ENCODE measurements at regions not wholly inside any gene's neighbourhood (a gene's known extent, or its start where the extent isn't known, plus 50 kb on each side); places are given as distances from the start of the nearest gene placed in this dataset.

DNA sequence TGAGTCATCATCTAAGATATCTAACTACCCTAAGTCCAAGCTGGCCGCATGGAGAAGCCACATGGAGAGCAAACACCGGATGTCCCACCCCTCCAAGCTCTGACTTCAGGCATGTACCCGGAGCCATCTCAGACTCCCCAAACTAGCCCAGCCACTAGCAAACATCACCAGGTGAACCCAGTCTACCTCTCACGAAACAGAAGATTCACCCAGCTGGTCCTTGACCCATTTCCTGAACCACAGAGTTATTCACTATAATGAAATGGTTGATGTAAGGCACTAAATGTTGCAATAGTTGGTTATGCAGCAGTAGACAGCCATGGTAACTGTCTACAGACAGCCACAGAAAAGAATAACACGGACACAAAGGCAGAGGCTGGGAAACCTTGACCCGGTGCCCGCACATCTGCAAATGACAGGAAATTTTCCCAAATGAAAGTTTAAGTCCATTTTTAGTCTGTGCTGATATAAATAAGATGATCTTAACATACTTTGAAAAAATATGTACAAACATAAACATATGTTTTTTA lies 265.5 kb upstream of the ATP10A start:
- WGBS (ENCODE audit: insufficient coverage, low coverage, low lambda C conversion rate, missing lambda C conversion rate) = 50% methylated on average over 6 of the region's 7 CpGs
- H3K9me3 ChIP-seq = no peaks in the 10 kb centered on the region
- no peaks in the 10 kb centered on the region for H3K4me1 ChIP-seq
- DNase-seq (no peak), ATAC-seq (no peak)
- TF ChIP-seq, protein P1, sequence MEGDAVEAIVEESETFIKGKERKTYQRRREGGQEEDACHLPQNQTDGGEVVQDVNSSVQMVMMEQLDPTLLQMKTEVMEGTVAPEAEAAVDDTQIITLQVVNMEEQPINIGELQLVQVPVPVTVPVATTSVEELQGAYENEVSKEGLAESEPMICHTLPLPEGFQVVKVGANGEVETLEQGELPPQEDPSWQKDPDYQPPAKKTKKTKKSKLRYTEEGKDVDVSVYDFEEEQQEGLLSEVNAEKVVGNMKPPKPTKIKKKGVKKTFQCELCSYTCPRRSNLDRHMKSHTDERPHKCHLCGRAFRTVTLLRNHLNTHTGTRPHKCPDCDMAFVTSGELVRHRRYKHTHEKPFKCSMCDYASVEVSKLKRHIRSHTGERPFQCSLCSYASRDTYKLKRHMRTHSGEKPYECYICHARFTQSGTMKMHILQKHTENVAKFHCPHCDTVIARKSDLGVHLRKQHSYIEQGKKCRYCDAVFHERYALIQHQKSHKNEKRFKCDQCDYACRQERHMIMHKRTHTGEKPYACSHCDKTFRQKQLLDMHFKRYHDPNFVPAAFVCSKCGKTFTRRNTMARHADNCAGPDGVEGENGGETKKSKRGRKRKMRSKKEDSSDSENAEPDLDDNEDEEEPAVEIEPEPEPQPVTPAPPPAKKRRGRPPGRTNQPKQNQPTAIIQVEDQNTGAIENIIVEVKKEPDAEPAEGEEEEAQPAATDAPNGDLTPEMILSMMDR (IDR thresholded peaks at IDR 0.05) = no peak
- no peak for TF ChIP-seq POLR2A (IDR thresholded peaks at IDR 0.05)
- no peak overlapping the region for H3K27ac ChIP-seq
- no peak overlapping the region for H3K4me3 ChIP-seq
- no peaks in the 10 kb centered on the region for H3K36me3 ChIP-seq
- no peaks in the 10 kb centered on the region for H3K27me3 ChIP-seq
- intact Hi-C loops (cut with DNase I) = no loop called here

DNA sequence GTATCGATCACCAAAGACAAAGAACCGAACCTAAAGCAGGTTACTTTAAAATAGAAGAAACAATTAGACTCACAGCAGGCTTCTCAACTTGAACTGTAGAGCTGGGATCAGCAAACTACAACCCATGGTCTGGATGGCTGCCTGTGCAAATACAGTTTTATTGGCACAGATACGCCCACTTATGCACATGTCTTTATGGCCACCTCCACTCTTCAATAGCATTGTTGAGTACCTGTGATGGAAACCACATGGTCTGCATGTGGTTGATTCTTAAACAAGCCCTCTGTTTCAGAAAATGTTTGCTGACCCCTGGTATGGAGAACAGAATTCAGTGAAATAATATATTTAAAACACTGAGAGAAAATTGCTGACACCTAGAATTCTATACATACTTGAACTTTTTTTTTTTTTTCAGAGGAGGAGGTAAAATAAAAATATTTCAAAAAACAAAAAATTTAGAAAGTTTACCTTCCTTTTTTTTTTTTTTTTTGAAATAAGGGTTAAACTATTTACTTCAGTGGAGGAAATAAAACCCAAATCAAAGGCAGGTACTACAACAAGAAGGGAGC lies 263.8 kb upstream of the ATP10A start:
- ATAC-seq (no peak), DNase-seq (no peak)
- H3K27ac ChIP-seq = no peak overlapping the region
- no peaks in the 10 kb centered on the region for H3K36me3 ChIP-seq
- WGBS (ENCODE audit: insufficient coverage, low coverage, low lambda C conversion rate, missing lambda C conversion rate) = 51% methylated on average over 3 of the region's 3 CpGs
- intact Hi-C loops (cut with DNase I) = no loop called here
- H3K9me3 ChIP-seq = no peaks in the 10 kb centered on the region
- H3K4me1 ChIP-seq = no peaks in the 10 kb centered on the region
- H3K4me3 ChIP-seq = no peak overlapping the region
- no peak for TF ChIP-seq POLR2A (IDR thresholded peaks at IDR 0.05)
- TF ChIP-seq, protein P1 (IDR thresholded peaks at IDR 0.05) = no peak
- H3K27me3 ChIP-seq = no peaks in the 10 kb centered on the region

DNA sequence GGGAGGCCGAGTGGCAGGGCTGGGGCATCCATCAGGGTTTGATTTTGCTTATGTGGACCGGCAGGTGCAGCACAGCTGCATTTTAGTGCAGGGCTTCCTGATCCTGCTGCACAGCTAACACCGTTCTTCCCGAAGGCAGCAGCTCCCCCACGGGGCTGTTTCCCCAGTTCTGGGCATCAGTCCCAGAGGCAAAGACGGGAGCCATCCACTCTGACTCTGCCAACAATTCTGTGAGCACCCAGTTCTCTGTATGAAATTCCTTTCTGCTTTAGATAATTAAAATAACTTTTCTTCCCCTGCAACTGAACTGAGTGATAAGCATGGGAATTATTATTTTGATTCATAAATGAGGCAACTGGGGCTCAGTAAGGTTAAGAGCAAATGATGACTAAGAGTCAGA lies 262.9 kb upstream of the ATP10A start:
- Histone ChIP-seq H3K36me3 (no peaks in the 10 kb centered on the region), H3K27ac (no peak overlapping the region), H3K9me3 (no peaks in the 10 kb centered on the region), H3K4me1 (no peaks in the 10 kb centered on the region), H3K4me3 (no peak overlapping the region), H3K27me3 (no peaks in the 10 kb centered on the region)
- intact Hi-C loops (cut with DNase I) = no loop called here
- ATAC-seq (no peak), DNase-seq (no peak)
- TF ChIP-seq, protein P1 (IDR thresholded peaks at IDR 0.05) = no peak
- no peak for TF ChIP-seq POLR2A (IDR thresholded peaks at IDR 0.05)
- WGBS (ENCODE audit: insufficient coverage, low coverage, low lambda C conversion rate, missing lambda C conversion rate) = 29% methylated on average over 1 of the region's 6 CpGs

DNA sequence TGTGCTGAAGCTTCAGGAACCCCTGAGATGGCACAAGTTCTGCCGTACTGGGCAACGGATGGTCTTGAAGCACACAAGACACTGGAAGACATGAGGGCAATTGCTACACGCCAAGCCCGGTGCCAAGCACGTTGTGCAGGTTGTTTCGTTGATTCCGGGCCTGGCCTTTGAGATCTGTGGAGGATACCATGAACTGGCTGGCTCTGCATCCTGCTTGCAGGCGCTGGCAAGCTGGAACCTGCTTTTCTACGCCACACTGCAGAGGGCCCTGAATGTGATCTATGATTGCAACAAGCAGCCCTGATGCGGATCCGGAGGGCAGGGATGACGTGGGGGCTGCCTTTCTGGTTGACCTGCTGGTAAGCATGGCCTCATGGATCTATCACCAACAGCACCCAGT lies 262.5 kb upstream of the ATP10A start:
- no peaks in the 10 kb centered on the region for H3K27me3 ChIP-seq
- TF ChIP-seq, protein P1 (IDR thresholded peaks at IDR 0.05) = no peak
- TF ChIP-seq POLR2A (IDR thresholded peaks at IDR 0.05) = no peak
- DNase-seq (no peak), ATAC-seq (no peak)
- no peak overlapping the region for H3K4me3 ChIP-seq
- no peaks in the 10 kb centered on the region for H3K9me3 ChIP-seq
- no peak overlapping the region for H3K27ac ChIP-seq
- no CpG with 5 or more reads among the region's 12 CpGs for WGBS (ENCODE audit: insufficient coverage, low coverage, low lambda C conversion rate, missing lambda C conversion rate)
- no peaks in the 10 kb centered on the region for H3K36me3 ChIP-seq
- intact Hi-C loops (cut with DNase I) = no loop called here
- no peaks in the 10 kb centered on the region for H3K4me1 ChIP-seq

DNA sequence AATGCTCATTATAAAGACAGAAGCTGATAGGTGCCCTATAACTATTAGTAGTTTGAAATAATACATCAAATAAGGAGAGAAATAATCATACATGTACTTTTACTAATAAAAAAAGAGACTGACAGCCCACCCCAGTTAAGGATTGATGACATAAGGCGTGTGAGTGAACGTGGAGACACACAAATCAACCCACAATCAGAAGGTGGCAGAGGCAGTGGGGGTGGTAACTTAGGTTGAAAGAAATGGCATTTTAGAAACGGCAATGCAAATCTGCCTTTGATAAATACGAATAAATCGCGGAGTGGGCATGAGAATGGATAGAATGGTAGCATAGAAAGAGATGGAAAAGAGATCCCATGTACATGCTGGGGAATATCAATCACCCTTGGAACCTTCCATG lies 256.2 kb upstream of the ATP10A start:
- 75% methylated on average over 6 of the region's 6 CpGs for WGBS (ENCODE audit: insufficient coverage, low coverage, low lambda C conversion rate, missing lambda C conversion rate)
- intact Hi-C loops (cut with DNase I) = no loop called here
- ATAC-seq = no peak
- no peak for DNase-seq
- Histone ChIP-seq H3K36me3 (no peaks in the 10 kb centered on the region), H3K27me3 (no peaks in the 10 kb centered on the region), H3K4me1 (no peaks in the 10 kb centered on the region), H3K4me3 (no peak overlapping the region), H3K27ac (no peak overlapping the region), H3K9me3 (no peaks in the 10 kb centered on the region)
- TF ChIP-seq, protein P1 (IDR thresholded peaks at IDR 0.05) = no peak
- no peak for TF ChIP-seq POLR2A (IDR thresholded peaks at IDR 0.05)
